Esophagus (tissue), 2 donors: ENCODE measurements at regions not wholly inside any gene's neighbourhood (a gene's known extent, or its start where the extent isn't known, plus 50 kb on each side); places are given as distances from the start of the nearest gene placed in this dataset.

Experiments
- H3K27ac ChIP-seq, 2 donors: one replicate each; pipeline ENCODE4 v1.5.1; 2013; ENCODE audit warnings: low read depth in 2 of 2, mild to moderate bottlenecking in 2 of 2, inconsistent platforms in 1 of 2, low read length in 1 of 2, moderate library complexity in 1 of 2
- H3K27me3 ChIP-seq, 2 donors: one replicate each; pipeline ENCODE4 v1.6.1; 2013; ENCODE audit warnings: low read length in 2 of 2, control low read depth in 1 of 2, mild to moderate bottlenecking in 1 of 2; ENCODE audit not compliant: insufficient read depth in 2 of 2, control insufficient read depth in 1 of 2
- H3K36me3 ChIP-seq, 2 donors: one replicate each; pipeline ENCODE4 v1.6.1; 2013; ENCODE audit warnings: low read length in 1 of 2; ENCODE audit not compliant: control insufficient read depth in 2 of 2, insufficient read depth in 2 of 2
- H3K4me1 ChIP-seq, 2 donors: one replicate each; pipeline ENCODE4 v1.6.1; 2013; ENCODE audit warnings: low read length in 1 of 2; ENCODE audit not compliant: control insufficient read depth in 2 of 2, insufficient read depth in 2 of 2
- H3K4me3 ChIP-seq, 2 donors: one replicate each; pipeline ENCODE4 v1.5.1; 2013; ENCODE audit warnings: low read length in 2 of 2, mild to moderate bottlenecking in 2 of 2, low read depth in 1 of 2, moderate library complexity in 1 of 2
- H3K9me3 ChIP-seq, 2 donors: one replicate each; pipeline ENCODE4 v1.6.1; 2013; ENCODE audit warnings: mild to moderate bottlenecking in 2 of 2, low read depth in 1 of 2, low read length in 1 of 2, moderate library complexity in 1 of 2; ENCODE audit not compliant: control insufficient read depth in 2 of 2, insufficient read depth in 1 of 2
- WGBS, 2 donors: extraction: QIAGEN DNeasy Blood & Tissue Kit; methylation state at CpG; one replicate each; pipeline ENCODE4 v1.1.7; 2013; 5-methylcytosine and 5-hydroxymethylcytosine counted together
- donor health status: healthy with polysubstance abuse.
- donor health status: Bipolar disorder and iron deficiency.

DNA sequence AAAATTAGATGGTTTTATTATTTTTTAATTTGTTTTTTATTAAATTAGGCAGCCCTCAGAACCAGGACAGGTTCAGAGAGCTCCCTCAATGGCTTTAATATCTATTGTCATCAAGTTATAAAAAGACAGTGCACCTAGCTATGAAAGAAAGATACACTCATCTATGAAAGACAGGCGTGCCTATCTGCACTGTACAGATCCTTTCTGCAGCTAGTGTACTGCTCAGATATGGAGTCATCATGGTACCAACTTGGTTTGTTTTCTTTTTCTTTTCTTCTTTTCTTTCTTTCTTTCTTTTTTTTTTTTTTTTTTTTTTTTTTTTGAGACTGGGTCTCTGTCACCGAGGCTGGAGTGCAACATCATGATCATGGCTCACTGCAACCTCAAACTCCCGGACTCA, 54.8 kb upstream of the GPBP1 start:
- no peaks in the 10 kb centered on the region for H3K9me3 ChIP-seq
- H3K4me1 ChIP-seq: no peaks in the 10 kb centered on the region
- 84 to 86% methylated on average over 3 of the region's 3 CpGs for WGBS, 2 donors
- H3K27ac ChIP-seq: no peak overlapping the region
- no peak overlapping the region for H3K4me3 ChIP-seq
- no peaks in the 10 kb centered on the region for H3K27me3 ChIP-seq
- no peaks in the 10 kb centered on the region for H3K36me3 ChIP-seq

- 94 to 96% methylated on average over 5 of the region's 5 CpGs for WGBS, 2 donors
- no peaks in the 10 kb centered on the region for H3K4me1 ChIP-seq
- no peaks in the 10 kb centered on the region for H3K36me3 ChIP-seq
- H3K4me3 ChIP-seq: no peak overlapping the region
- H3K27ac ChIP-seq: no peak overlapping the region
- no peaks in the 10 kb centered on the region for H3K9me3 ChIP-seq
- no peaks in the 10 kb centered on the region for H3K27me3 ChIP-seq
These were observed 49.8 kb upstream of the GPBP1 start for GRCh38 chr5:57124014-57124413.
